HepG2 (cell line): ENCODE measurements at regions not wholly inside any gene's neighbourhood (a gene's known extent, or its start where the extent isn't known, plus 50 kb on each side); places are given as distances from the start of the nearest gene placed in this dataset.

Experiments used
- ATAC-seq: fragments of 200-7000 bp; cut with Tn5 transposase; 3 replicates; pipeline ENCODE4 v1.9.1; 2020; ENCODE audit warnings: mild to moderate bottlenecking, moderate library complexity
- BruUV-seq: library from RNA; stranded (reverse); fragments of 400-500 nt; replicated peaks from 2 replicates; lab custom pipeline; 2021; lab: Mats Ljungman, UMichigan
- CTCF ChIA-PET: fragments of 300-600 bp; formaldehyde crosslinking; extraction: SDS; loops from one replicate; lab custom pipeline; 2021; ENCODE audit warnings: low total read pairs, inconsistent platforms, low intra/inter-chr PET ratio; lab: Yijun Ruan, JAX
- POLR2A ChIA-PET: fragments of 350-600 bp; sonication (Branson Sonifier 250); formaldehyde crosslinking; loops from one replicate; lab custom pipeline; 2020; ENCODE audit warnings: antibody characterized with exemption, inconsistent platforms; lab: Yijun Ruan, JAX
- DNase-seq: peaks from one replicate; pipeline ENCODE4 v3.0.0-alpha.2; 2015; ENCODE audit warnings: low spot score
- FAIRE-seq: peaks from 3 replicates; lab custom pipeline; 2011; peaks lifted over from hg19 to GRCh38; lab: Jason Lieb, UNC
- H2AFZ ChIP-seq: one replicate; pipeline ENCODE4 v1.6.1; 2011; ENCODE audit warnings: low read length, inconsistent platforms
- H3K27ac ChIP-seq: fragments of 300-600 bp; 3 replicates; pipeline ENCODE4 v1.8.0; 2011; ENCODE audit warnings: mixed run types, mild to moderate bottlenecking, mixed read lengths, low read length, inconsistent platforms; ENCODE audit not compliant: insufficient read depth; ENCODE audit errors: extremely low read length
- H3K27me3 ChIP-seq, 2 experiments: fragments of 200-600 bp in 1 of 2; 2 replicates in 1 of 2; 3 replicates in 1 of 2; pipeline versions ENCODE4 v1.6.0 to v1.8.0; 2011; ENCODE audit warnings: low read length in 2 of 2, mild to moderate bottlenecking in 2 of 2, moderate library complexity in 2 of 2, inconsistent platforms in 1 of 2; ENCODE audit not compliant: insufficient read depth in 2 of 2, control insufficient read depth in 1 of 2
- H3K36me3 ChIP-seq, 2 experiments: fragments of 200-600 bp in 1 of 2; replicated peaks in 1 of 2; 2 replicates in 1 of 2; 3 replicates in 1 of 2; pipeline versions ENCODE4 v1.5.1 to v1.8.0; 2011; ENCODE audit warnings: low read length in 2 of 2, inconsistent platforms in 1 of 2; ENCODE audit not compliant: insufficient read depth in 2 of 2, control insufficient read depth in 1 of 2
- H3K4me1 ChIP-seq: 2 replicates; pipeline ENCODE4 v1.5.1; 2012; ENCODE audit warnings: low read length, inconsistent platforms; ENCODE audit not compliant: insufficient read depth
- H3K4me2 ChIP-seq: 2 replicates; pipeline ENCODE4 v1.6.0; 2011; ENCODE audit warnings: low read depth, low read length, inconsistent platforms
- H3K4me3 ChIP-seq, 3 experiments: fragments of 200-600 bp in 1 of 3; sonication (generic), shearing (Covaris generic) in 1 of 3; replicated peaks in 1 of 3; 2 replicates each; pipeline ENCODE4 v1.5.1; 2011 to 2016; ENCODE audit warnings: low read length in 3 of 3, inconsistent platforms in 2 of 3, low read depth in 2 of 3, mild to moderate bottlenecking in 2 of 3, control low read depth in 1 of 3, mixed read lengths in 1 of 3; ENCODE audit not compliant: insufficient read depth in 1 of 3
- H3K79me2 ChIP-seq: one replicate; pipeline ENCODE4 v1.6.1; 2011; ENCODE audit warnings: low read length, inconsistent platforms; ENCODE audit not compliant: insufficient read depth
- H3K9ac ChIP-seq: 2 replicates; pipeline ENCODE4 v1.6.0; 2011; ENCODE audit warnings: mild to moderate bottlenecking, low read depth, low read length, inconsistent platforms; ENCODE audit not compliant: insufficient read depth
- H3K9me3 ChIP-seq: 2 replicates; pipeline ENCODE4 v1.5.1; 2012; ENCODE audit warnings: mild to moderate bottlenecking, low read length
- H4K20me1 ChIP-seq: 2 replicates; pipeline ENCODE4 v1.6.0; 2011; ENCODE audit warnings: inconsistent platforms, mild to moderate bottlenecking, low read length, moderate library complexity; ENCODE audit not compliant: insufficient read depth
- AGO1 ChIP-seq: fragments of 200-400 bp; formaldehyde crosslinking; IDR thresholded peaks from 2 replicates; pipeline ENCODE4 v1.6.1; 2017; ENCODE audit warnings: mild to moderate bottlenecking, low read depth, low read length, moderate library complexity; ENCODE audit not compliant: poor library complexity, severe bottlenecking
- ATAD3A ChIP-seq: sonication (generic); formaldehyde crosslinking; IDR thresholded peaks from 2 replicates; pipeline ENCODE4 v1.4.0; 2020; ENCODE audit warnings: missing genetic modification reagents
- GZF1 ChIP-seq: sonication (generic); formaldehyde crosslinking; IDR thresholded peaks from 2 replicates; pipeline ENCODE4 v1.5.1; 2020; ENCODE audit warnings: mild to moderate bottlenecking, missing genetic modification reagents
- HCFC1 ChIP-seq: fragments of 150-350 bp; IDR thresholded peaks from 2 replicates; pipeline ENCODE4 v1.6.1; 2014; ENCODE audit warnings: low read depth, low read length
- MIER2 ChIP-seq: IDR thresholded peaks from 2 replicates; pipeline ENCODE4 v1.6.1; 2016; ENCODE audit warnings: missing biosample characterization, missing genetic modification reagents
- MNT ChIP-seq: fragments of 450-650 bp; IDR thresholded peaks from 2 replicates; pipeline ENCODE4 v1.6.1; 2016
- SMAD1 ChIP-seq: sonication (generic); formaldehyde crosslinking; IDR thresholded peaks from 2 replicates; pipeline ENCODE4 v1.4.0; 2020; ENCODE audit warnings: missing genetic modification reagents, low read depth, mild to moderate bottlenecking, borderline replicate concordance
- SMC3 ChIP-seq: IDR thresholded peaks from 2 replicates; pipeline ENCODE4 v1.6.1; 2011; ENCODE audit warnings: low read length, improper control_type of control experiment
- ZIK1 ChIP-seq: sonication (generic); formaldehyde crosslinking; IDR thresholded peaks from 2 replicates; pipeline ENCODE4 v1.5.0; 2020; ENCODE audit warnings: mild to moderate bottlenecking, low read depth, missing genetic modification reagents, borderline replicate concordance
- ZNF253 ChIP-seq: sonication (generic); formaldehyde crosslinking; IDR thresholded peaks from 2 replicates; pipeline ENCODE4 v1.8.0; 2022; ENCODE audit warnings: mild to moderate bottlenecking, missing genetic modification reagents, borderline replicate concordance
- ZNF274 ChIP-seq: sonication (generic); formaldehyde crosslinking; IDR thresholded peaks from 2 replicates; pipeline ENCODE4 v1.5.1; 2020; ENCODE audit warnings: mild to moderate bottlenecking, missing genetic modification reagents
- ZNF484 ChIP-seq: sonication (generic); formaldehyde crosslinking; IDR thresholded peaks from 2 replicates; pipeline ENCODE4 v1.5.1; 2020; ENCODE audit warnings: mild to moderate bottlenecking, low read depth, missing genetic modification reagents, borderline replicate concordance
- ZSCAN31 ChIP-seq: sonication (generic); formaldehyde crosslinking; IDR thresholded peaks from 2 replicates; pipeline ENCODE4 v1.5.0; 2020; ENCODE audit warnings: low read depth, mild to moderate bottlenecking, missing genetic modification reagents
- WGBS: methylation state at CpG from one replicate; pipeline ENCODE4 v1.1.6; 2017; ENCODE audit warnings: low lambda C conversion rate; 5-methylcytosine and 5-hydroxymethylcytosine counted together
- in situ Hi-C: cut with HindIII; loops from 2 replicates; pipeline ENCODE4 v1.10.0; 2017; ENCODE audit warnings: low pct_unique_long_range_greater_than_20kb; ENCODE audit not compliant: extremely low pct_ligation_motif_present
- intact Hi-C: fragments of 100-400 bp; cut with micrococcal nuclease; formaldehyde crosslinking; loops from one replicate; pipeline ENCODE4 v1.10.0; 2022; ENCODE audit not compliant: unreplicated experiment
- TF ChIP-seq, protein P1 (sequence below): sonication (generic); formaldehyde crosslinking; IDR thresholded peaks from 2 replicates; pipeline ENCODE4 v1.4.0; 2020; ENCODE audit warnings: missing genetic modification reagents, mild to moderate bottlenecking, borderline replicate concordance
- TF ChIP-seq, protein P2 (sequence below): sonication (generic); formaldehyde crosslinking; IDR thresholded peaks from 2 replicates; pipeline ENCODE4 v1.4.0; 2020; ENCODE audit warnings: missing genetic modification reagents, mild to moderate bottlenecking, borderline replicate concordance

GRCh38 chr6:109912952-109913351 lies 65.2 kb upstream of the GPR6 start:
- 6% methylated on average over 3 of the region's 3 CpGs for WGBS
- H4K20me1 ChIP-seq, result no peaks in the 10 kb centered on the region
- TF ChIP-seq, protein P1, sequence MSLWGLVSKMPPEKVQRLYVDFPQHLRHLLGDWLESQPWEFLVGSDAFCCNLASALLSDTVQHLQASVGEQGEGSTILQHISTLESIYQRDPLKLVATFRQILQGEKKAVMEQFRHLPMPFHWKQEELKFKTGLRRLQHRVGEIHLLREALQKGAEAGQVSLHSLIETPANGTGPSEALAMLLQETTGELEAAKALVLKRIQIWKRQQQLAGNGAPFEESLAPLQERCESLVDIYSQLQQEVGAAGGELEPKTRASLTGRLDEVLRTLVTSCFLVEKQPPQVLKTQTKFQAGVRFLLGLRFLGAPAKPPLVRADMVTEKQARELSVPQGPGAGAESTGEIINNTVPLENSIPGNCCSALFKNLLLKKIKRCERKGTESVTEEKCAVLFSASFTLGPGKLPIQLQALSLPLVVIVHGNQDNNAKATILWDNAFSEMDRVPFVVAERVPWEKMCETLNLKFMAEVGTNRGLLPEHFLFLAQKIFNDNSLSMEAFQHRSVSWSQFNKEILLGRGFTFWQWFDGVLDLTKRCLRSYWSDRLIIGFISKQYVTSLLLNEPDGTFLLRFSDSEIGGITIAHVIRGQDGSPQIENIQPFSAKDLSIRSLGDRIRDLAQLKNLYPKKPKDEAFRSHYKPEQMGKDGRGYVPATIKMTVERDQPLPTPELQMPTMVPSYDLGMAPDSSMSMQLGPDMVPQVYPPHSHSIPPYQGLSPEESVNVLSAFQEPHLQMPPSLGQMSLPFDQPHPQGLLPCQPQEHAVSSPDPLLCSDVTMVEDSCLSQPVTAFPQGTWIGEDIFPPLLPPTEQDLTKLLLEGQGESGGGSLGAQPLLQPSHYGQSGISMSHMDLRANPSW (CRISPR knock-in tag), result no peak
- TF ChIP-seq SMC3, result no peak
- TF ChIP-seq MNT, result no peak
- no peak for TF ChIP-seq ZNF253 (CRISPR knock-in tag)
- no peak for TF ChIP-seq ATAD3A (CRISPR knock-in tag)
- no peak for TF ChIP-seq SMAD1 (CRISPR knock-in tag)
- TF ChIP-seq GZF1 (CRISPR knock-in tag), result no peak
- no peak for TF ChIP-seq ZIK1
- no peak for TF ChIP-seq MIER2 (CRISPR knock-in tag)
- TF ChIP-seq HCFC1, result no peak
- no peak for TF ChIP-seq AGO1
- TF ChIP-seq, protein P2, sequence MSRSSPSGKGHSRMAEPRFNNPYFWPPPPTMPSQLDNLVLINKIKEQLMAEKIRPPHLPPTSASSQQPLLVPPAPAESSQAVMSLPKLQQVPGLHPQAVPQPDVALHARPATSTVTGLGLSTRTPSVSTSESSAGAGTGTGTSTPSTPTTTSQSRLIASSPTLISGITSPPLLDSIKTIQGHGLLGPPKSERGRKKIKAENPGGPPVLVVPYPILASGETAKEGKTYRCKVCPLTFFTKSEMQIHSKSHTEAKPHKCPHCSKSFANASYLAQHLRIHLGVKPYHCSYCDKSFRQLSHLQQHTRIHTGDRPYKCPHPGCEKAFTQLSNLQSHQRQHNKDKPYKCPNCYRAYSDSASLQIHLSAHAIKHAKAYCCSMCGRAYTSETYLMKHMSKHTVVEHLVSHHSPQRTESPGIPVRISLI (CRISPR knock-in tag), result no peak
- no peak for TF ChIP-seq ZSCAN31 (CRISPR knock-in tag)
- no peak for TF ChIP-seq ZNF274 (CRISPR knock-in tag)
- TF ChIP-seq ZNF484 (CRISPR knock-in tag), result no peak

More at GRCh38 chr6:109912952-109913351, 65.2 kb upstream of the GPR6 start:
- Histone ChIP-seq H3K4me2 (no peak overlapping the region), H3K27me3 (peaks cover 0 to 15% of the 10 kb centered on the region in 2 experiments; a peak in 1 of 5 replicates), H3K4me3 (no peak overlapping the region), H3K27ac (no peak overlapping the region), H3K36me3 (no peaks in the 10 kb centered on the region), H3K9ac (no peak overlapping the region), H3K79me2 (no peaks in the 10 kb centered on the region), H3K4me1 (no peaks in the 10 kb centered on the region), H3K9me3 (no peaks in the 10 kb centered on the region), H2AFZ (no peak overlapping the region)
- ATAC-seq, result no peak
- intact Hi-C loops, result no loop called here
- POLR2A ChIA-PET, result no interaction called here
- no peak for DNase-seq
- in situ Hi-C loops, result no loop called here
- CTCF ChIA-PET, result no interaction called here
- no peak for FAIRE-seq
- no TSS peak for BruUV-seq
